Astrocyte of the spinal cord (primary cell): ENCODE measurements at regions not wholly inside any gene's neighbourhood (a gene's known extent, or its start where the extent isn't known, plus 50 kb on each side); places are given as distances from the start of the nearest gene placed in this dataset.

ENCODE experiments used
- DNase-seq: peaks from one replicate; pipeline ENCODE4 v3.0.0; 2011; ENCODE audit warnings: low read depth, low spot score
- H3K4me3 ChIP-seq: 2 replicates; pipeline ENCODE4 v1.5.1; 2011; ENCODE audit warnings: low read depth, mild to moderate bottlenecking, low read length, moderate library complexity
- in situ Hi-C: cut with HindIII; loops from 2 replicates; pipeline ENCODE4 v1.10.0; 2017; ENCODE audit warnings: low sequenced_read_pairs
- TF ChIP-seq, protein P1 (sequence below): IDR thresholded peaks from 2 replicates; pipeline ENCODE4 v1.5.1; 2012; ENCODE audit warnings: low read depth, mild to moderate bottlenecking, low read length, inconsistent platforms

GRCh38 chr5:116982035-116982434 is 407.4 kb upstream of the SEMA6A start:
- in situ Hi-C loops, result no loop called here
- DNase-seq, result no peak
- no peak overlapping the region for H3K4me3 ChIP-seq
- TF ChIP-seq, protein P1, sequence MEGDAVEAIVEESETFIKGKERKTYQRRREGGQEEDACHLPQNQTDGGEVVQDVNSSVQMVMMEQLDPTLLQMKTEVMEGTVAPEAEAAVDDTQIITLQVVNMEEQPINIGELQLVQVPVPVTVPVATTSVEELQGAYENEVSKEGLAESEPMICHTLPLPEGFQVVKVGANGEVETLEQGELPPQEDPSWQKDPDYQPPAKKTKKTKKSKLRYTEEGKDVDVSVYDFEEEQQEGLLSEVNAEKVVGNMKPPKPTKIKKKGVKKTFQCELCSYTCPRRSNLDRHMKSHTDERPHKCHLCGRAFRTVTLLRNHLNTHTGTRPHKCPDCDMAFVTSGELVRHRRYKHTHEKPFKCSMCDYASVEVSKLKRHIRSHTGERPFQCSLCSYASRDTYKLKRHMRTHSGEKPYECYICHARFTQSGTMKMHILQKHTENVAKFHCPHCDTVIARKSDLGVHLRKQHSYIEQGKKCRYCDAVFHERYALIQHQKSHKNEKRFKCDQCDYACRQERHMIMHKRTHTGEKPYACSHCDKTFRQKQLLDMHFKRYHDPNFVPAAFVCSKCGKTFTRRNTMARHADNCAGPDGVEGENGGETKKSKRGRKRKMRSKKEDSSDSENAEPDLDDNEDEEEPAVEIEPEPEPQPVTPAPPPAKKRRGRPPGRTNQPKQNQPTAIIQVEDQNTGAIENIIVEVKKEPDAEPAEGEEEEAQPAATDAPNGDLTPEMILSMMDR, result no peak

GRCh38 chr5:116980581-116980980 is 406.0 kb upstream of the SEMA6A start:
- H3K4me3 ChIP-seq, result no peak overlapping the region
- in situ Hi-C loops, result no loop called here
- TF ChIP-seq, protein P1, result no peak
- no peak for DNase-seq

- in situ Hi-C loops, result no loop called here
- TF ChIP-seq, protein P1, result no peak
- H3K4me3 ChIP-seq, result no peak overlapping the region
- no peak for DNase-seq
These were observed 402.1 kb upstream of the SEMA6A start for GRCh38 chr5:116976767-116977166.

GRCh38 chr5:116971131-116971530 is 396.5 kb upstream of the SEMA6A start:
- TF ChIP-seq, protein P1, result no peak
- no peak for DNase-seq
- in situ Hi-C loops, result no loop called here
- no peak overlapping the region for H3K4me3 ChIP-seq

DNA sequence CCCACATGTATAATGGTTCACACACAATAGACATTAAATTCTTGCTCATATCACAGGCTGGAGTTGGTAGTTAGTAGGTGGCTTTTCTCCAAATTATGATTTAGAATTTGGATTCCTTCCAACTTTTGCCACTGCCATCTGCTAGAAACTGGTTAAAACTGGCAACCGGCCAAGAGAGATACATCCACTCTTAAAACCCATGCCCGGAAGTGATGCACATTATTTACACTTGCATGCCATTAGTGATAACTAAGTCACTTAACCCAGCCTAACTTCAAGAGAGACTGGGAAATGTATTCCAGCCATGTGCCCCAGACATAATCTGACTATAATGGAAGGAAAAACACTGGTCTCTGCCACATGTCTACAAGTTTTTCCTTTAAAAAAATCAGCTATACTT is 395.7 kb upstream of the SEMA6A start:
- DNase-seq, result no peak
- H3K4me3 ChIP-seq, result no peak overlapping the region
- in situ Hi-C loops, result no loop called here
- TF ChIP-seq, protein P1, result no peak

DNA sequence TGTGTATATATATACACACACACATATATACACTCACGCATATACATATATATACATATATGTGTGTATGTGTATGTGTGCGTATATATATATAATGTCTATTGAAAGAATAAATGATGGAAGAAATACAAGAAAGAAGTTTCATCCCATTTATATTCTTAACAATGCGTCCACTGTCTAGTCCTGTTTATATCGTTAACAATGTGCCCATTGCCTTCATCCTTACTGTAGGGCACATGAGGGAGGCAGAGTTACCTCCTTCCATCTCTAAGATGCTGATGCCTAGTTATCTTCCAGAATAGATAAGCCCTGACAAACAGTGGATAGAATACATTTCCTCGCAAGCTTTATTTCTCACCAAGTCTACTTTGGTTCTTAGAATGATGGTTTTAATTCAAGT is 389.8 kb upstream of the SEMA6A start:
- TF ChIP-seq, protein P1, result no peak
- in situ Hi-C loops, result no loop called here
- no peak for DNase-seq
- no peak overlapping the region for H3K4me3 ChIP-seq

DNA sequence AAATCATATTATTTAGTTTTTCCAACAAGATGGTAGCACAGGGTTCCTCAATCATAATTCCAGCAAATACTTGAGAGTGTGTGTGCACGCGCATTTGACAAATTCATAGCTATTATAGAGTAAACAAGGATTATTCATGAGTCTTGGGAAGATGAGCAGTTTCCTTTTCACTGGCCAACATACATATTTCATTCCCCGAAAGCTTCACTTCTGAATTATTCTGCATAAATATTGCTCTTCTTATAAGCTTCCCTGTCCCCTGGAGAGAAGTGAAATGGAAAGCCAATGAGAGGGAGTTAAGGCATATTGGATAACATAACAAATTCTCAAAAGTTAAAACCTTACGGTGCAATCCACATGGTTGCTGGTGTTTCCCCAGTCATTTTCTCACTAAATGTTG is 386.4 kb upstream of the SEMA6A start:
- no peak for DNase-seq
- TF ChIP-seq, protein P1, result no peak
- in situ Hi-C loops, result no loop called here
- no peak overlapping the region for H3K4me3 ChIP-seq
